HG03066 (cell line): ENCODE measurements at regions not wholly inside any gene's neighbourhood (a gene's known extent, or its start where the extent isn't known, plus 50 kb on each side); places are given as distances from the start of the nearest gene placed in this dataset.
"Not testable (repeated sequence)": the region's sequence is repeated elsewhere in the genome, so short reads cannot be mapped to it uniquely, and the experiment has no call there.

Source experiments
- ATAC-seq: cut with Tn5 transposase; IDR thresholded peaks from one replicate; pipeline ENCODE4 v1.9.1; 2021; ENCODE audit warnings: low read depth; ENCODE audit not compliant: unreplicated experiment

DNA sequence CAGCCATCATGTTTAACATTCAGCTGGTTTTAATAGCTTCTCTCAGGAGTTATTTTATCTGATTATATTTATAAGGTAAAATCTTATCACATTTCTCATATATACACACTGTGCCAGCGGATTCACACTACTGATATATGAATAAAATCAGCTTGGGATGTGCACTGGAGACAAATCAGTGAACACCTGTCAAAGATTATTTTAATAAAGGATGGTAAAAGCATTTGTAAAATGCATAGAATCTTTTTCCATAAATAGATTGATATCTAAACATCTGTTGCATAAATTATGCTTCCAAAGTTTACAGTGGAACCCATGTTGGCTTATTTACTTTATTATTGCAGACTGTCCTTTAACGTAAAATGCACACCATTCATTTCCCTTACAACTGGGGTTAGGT lies 1125.8 kb upstream of the CNTN5 start:
- ATAC-seq = no peak

- no peak for ATAC-seq
Measured at GRCh38 chr11:97895572-97895971, 1125.2 kb upstream of the CNTN5 start.

- ATAC-seq = no peak
Measured at GRCh38 chr11:97902828-97903227, 1117.9 kb upstream of the CNTN5 start.

GRCh38 chr11:97905101-97905500 lies 1115.6 kb upstream of the CNTN5 start:
- no peak for ATAC-seq

GRCh38 chr11:97905671-97906070 lies 1115.1 kb upstream of the CNTN5 start:
- ATAC-seq = no peak

DNA sequence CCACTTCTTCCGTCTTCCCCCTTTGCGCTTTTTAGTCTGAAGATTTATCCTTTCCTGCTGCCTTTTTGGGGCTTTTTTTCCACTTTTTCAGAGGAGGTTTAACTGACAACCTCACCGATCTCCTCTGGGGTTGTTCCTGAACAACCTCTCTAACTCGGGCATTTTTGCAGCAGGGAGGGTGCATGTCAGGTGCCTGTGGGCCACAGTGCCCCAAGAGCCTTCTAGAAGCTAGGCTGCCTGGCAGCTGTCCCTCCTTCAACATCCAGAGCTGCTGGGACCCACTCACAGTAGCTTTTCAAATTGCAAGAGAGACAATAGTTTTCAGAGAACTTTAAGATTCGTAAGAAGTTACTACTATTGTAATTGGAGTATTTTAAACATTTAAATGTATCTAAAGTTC lies 1112.4 kb upstream of the CNTN5 start:
- no peak for ATAC-seq

- no peak for ATAC-seq
Measured at GRCh38 chr11:97909614-97910399, 1110.9 kb upstream of the CNTN5 start.

- ATAC-seq = no peak
Measured at GRCh38 chr11:97912629-97913028, 1108.1 kb upstream of the CNTN5 start.

DNA sequence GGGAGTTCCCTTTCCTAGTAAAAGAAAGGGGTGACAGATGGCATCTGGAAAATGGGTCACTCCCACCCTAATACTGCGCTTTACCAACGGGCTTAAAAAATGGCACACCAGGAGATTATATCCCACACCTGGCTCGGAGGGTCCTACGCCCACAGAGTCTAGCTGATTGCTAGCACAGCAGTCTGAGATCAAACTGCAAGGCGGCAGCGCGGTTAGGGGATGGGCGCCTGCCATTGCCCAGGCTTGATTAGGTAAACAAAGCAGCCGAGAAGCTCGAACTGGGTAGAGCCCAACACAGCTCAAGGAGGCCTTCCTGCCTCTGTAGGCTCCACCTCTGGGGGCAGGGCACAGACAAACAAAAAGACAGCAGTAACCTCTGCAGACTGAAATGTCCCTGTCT lies 1097.8 kb upstream of the CNTN5 start:
- not testable (repeated sequence) for ATAC-seq

GRCh38 chr11:97934572-97935208 lies 1086.1 kb upstream of the CNTN5 start:
- ATAC-seq = no peak

DNA sequence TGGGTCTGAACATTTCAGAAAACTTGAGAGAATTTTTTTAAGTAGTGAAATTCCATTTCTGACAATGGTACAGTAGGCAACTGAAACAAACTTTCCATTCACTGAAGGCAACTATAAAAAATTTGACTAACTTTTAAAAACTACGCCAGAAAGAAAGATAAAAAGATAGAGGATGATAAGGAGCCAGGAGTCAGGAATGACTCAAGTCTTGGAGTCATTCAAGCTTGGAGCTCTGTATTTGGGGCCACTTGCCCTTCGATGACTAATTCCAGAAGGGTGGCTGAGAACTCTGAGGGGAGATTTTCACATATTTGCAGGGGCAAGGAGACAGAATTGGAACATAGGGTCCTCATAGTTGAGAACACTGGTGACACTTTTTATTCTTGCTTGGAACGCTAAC lies 1083.2 kb upstream of the CNTN5 start:
- ATAC-seq = no peak

- no peak for ATAC-seq
Measured at GRCh38 chr11:97938789-97939188, 1082.0 kb upstream of the CNTN5 start.

DNA sequence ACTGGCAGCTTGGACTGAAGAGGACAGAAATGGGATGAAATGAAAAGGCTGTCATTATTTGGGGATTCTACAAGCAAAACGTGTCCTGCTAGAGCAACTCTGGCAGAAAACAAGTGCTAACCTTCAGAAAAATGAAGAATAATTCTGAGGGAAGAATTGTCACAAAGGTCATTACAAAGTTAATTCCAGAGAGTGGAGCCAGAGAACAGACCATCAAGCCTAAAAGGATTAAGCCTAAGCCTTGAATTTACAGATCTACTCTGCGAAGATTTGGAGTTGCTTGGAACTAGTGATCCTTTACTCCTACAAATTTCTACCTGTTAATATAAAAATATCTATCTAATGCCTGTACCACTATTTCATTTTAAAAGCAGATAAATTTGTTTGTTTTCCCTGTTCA lies 1077.3 kb upstream of the CNTN5 start:
- ATAC-seq = no peak

- ATAC-seq = no peak
Measured at GRCh38 chr11:97948793-97949192, 1072.0 kb upstream of the CNTN5 start.

DNA sequence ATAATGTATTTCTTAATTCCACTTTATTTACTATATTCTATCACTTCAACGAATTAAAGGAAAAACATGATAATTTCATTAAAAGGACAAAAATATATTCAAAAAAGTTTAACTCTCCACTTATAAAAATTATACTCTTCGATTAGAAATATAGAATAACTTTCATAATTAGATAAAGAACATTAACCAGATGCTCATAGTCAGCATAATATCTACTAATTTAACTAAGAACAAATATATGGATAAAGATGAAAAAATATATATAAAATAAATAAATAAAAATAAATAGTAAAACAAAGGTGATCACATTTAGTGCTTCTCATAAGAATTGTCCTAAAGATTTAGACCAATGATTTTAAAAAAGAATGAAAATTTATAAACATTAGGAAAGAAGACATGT lies 1065.2 kb upstream of the CNTN5 start:
- no peak for ATAC-seq

- ATAC-seq = no peak
Measured at GRCh38 chr11:97956904-97957303, 1063.8 kb upstream of the CNTN5 start.

- ATAC-seq = no peak
Measured at GRCh38 chr11:97961431-97961830, 1059.3 kb upstream of the CNTN5 start.

DNA sequence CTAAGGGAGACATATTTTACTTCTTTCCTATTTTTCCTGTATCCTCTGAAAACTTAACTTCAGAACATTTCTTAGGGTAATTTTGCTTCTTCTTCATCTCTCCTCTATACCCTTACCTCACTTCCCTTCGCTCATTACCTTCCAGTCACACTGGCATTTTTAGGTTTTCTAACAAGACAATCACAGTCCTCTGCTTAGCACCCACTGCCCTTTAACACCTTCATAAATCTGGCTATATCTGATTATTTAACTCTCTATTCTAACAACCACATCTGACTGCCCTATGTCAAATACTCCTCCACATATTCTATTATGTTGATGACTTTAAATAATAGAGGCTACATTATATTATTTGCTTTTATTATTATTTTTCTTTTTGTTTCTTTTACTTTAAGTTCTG lies 1058.0 kb upstream of the CNTN5 start:
- no peak for ATAC-seq

- ATAC-seq = no peak
Measured at GRCh38 chr11:97963528-97964331, 1057.0 kb upstream of the CNTN5 start.

DNA sequence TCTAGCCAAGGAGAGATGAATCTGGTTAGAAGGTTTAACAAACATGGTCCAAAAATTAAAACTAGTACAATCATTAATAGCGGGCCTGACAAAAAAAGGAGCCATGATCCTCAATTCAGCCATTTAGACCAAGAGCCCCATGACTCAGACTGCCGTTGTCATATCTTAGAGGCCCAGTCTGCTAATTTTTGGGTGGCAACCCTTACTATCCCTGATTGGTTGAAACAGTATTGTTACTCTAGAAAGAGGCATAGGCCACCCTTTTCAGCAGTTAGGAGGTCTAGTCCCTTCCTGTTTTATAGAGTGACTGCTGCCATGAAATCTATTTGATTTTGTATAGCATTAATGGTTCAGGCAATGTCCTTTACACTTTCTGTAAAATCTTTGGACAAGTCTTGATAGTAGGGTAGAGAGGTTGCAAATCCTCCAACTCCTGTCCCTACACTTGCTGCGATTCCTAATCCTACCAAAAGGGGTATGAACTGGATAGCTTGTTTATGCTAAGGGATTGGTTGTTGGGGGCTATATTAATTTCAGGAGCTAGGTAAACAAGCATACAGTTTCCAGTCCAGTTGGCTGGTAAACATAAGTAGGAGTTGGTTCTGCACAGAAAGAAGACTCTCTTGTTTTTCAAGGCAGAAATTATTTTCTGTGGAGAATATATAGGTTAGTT lies 1056.3 kb upstream of the CNTN5 start:
- ATAC-seq = no peak
